Neural crest cell (in vitro differentiated cells): ENCODE measurements at regions not wholly inside any gene's neighbourhood (a gene's known extent, or its start where the extent isn't known, plus 50 kb on each side); places are given as distances from the start of the nearest gene placed in this dataset.

Experiments used
- DNase-seq: peaks from one replicate; pipeline ENCODE4 v3.0.0; 2021; ENCODE audit warnings: low read depth, mixed read lengths, low spot score
- H3K27ac Mint-ChIP-seq: one replicate; pipeline ENCODE4 v1.8.0; 2021; ENCODE audit warnings: mild to moderate bottlenecking, mixed read lengths; ENCODE audit not compliant: unreplicated experiment
- H3K27me3 Mint-ChIP-seq: 2 replicates; pipeline ENCODE4 v1.8.0; 2021; ENCODE audit warnings: low read depth, mild to moderate bottlenecking, mixed read lengths
- H3K36me3 Mint-ChIP-seq: 2 replicates; pipeline ENCODE4 v1.8.0; 2021; ENCODE audit warnings: low read depth, mild to moderate bottlenecking, mixed read lengths
- H3K4me1 Mint-ChIP-seq: 2 replicates; pipeline ENCODE4 v1.8.0; 2021; ENCODE audit warnings: mixed read lengths
- H3K4me3 Mint-ChIP-seq: one replicate; pipeline ENCODE4 v1.8.0; 2021; ENCODE audit warnings: mild to moderate bottlenecking, mixed read lengths
- H3K9me3 Mint-ChIP-seq: 2 replicates; pipeline ENCODE4 v1.8.0; 2021; ENCODE audit warnings: mixed read lengths
- TF ChIP-seq, protein P1 (sequence below): fragments of 200-600 bp; sonication (generic); conservative IDR thresholded peaks from 2 replicates; pipeline ENCODE4 v1.5.0; 2021; ENCODE audit warnings: antibody characterized with exemption, mild to moderate bottlenecking

- Mint-ChIP-seq H3K4me1 (no peaks in the 10 kb centered on the region), H3K27me3 (no peaks in the 10 kb centered on the region), H3K27ac (no peak overlapping the region), H3K36me3 (no peaks in the 10 kb centered on the region), H3K4me3 (no peak overlapping the region), H3K9me3 (no peaks in the 10 kb centered on the region)
- TF ChIP-seq, protein P1, sequence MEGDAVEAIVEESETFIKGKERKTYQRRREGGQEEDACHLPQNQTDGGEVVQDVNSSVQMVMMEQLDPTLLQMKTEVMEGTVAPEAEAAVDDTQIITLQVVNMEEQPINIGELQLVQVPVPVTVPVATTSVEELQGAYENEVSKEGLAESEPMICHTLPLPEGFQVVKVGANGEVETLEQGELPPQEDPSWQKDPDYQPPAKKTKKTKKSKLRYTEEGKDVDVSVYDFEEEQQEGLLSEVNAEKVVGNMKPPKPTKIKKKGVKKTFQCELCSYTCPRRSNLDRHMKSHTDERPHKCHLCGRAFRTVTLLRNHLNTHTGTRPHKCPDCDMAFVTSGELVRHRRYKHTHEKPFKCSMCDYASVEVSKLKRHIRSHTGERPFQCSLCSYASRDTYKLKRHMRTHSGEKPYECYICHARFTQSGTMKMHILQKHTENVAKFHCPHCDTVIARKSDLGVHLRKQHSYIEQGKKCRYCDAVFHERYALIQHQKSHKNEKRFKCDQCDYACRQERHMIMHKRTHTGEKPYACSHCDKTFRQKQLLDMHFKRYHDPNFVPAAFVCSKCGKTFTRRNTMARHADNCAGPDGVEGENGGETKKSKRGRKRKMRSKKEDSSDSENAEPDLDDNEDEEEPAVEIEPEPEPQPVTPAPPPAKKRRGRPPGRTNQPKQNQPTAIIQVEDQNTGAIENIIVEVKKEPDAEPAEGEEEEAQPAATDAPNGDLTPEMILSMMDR, result no peak
- no peak for DNase-seq
Measured at GRCh38 chr13:82275644-82276043, 1606.6 kb downstream of the SLITRK1 start.

DNA sequence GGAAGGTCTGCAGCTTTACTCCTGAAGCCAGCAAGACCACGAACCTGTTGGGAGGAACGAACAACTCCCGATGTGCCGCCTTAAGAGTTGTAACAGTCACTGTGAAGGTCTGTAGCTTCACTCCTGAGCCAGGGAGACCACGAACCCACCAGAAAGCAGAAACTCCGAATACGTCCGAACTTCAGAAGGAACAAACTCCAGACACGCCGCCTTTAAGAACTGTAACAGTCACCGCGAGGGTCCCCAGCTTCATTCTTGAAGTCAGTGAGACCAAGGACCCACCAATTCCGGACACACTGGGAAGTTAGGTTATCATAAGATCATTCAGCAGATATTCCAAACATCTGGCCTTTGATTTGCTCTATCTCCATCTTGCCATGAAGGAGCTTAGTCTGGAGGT, 1623.0 kb downstream of the SLITRK1 start:
- no peaks in the 10 kb centered on the region for H3K27me3 Mint-ChIP-seq
- no peaks in the 10 kb centered on the region for H3K36me3 Mint-ChIP-seq
- DNase-seq, result no peak
- no peaks in the 10 kb centered on the region for H3K4me1 Mint-ChIP-seq
- TF ChIP-seq, protein P1, result no peak
- no peak overlapping the region for H3K27ac Mint-ChIP-seq
- H3K4me3 Mint-ChIP-seq, result no peak overlapping the region
- H3K9me3 Mint-ChIP-seq, result peaks cover 2% of the 10 kb centered on the region

DNA sequence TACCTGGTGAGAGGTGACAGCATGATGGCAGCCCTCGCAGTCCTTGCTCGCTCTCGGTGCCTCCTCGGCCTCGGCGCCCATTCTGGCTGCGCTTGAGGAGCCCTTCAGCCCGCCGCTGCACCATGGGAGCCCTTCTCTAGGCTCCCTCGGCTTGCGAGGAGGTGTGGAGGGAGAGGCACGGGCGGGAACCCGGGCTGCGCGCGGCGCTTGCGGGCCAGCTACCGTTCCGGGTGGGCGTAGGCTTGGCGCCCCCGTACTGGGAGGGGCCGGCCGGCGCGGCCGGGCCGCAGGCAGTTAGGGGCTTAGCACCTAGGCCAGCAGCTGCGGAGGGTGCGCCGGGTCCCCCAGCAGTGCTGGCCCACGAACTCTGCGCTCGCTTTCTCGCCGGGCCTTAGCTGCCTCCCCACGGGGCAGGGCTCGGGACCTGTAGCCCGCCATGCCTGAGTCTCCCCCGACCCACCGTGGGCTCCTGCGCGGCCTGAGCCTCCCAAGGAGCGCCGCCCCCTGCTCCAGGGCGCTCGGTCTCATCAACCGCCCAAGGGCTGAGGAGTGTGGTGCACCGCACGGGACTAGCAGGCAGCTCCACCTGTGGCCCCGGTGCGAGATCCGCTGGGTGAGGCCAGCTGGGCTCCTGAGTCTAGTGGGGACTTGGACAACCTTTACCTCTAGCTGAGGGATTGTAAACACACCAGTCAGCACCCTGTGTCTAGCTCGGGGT, 1624.3 kb downstream of the SLITRK1 start:
- H3K4me3 Mint-ChIP-seq, result no peak overlapping the region
- peak overlapping the region; percentile 5 for H3K27ac Mint-ChIP-seq
- no peaks in the 10 kb centered on the region for H3K4me1 Mint-ChIP-seq
- no peak for DNase-seq
- H3K36me3 Mint-ChIP-seq, result no peaks in the 10 kb centered on the region
- H3K27me3 Mint-ChIP-seq, result no peaks in the 10 kb centered on the region
- H3K9me3 Mint-ChIP-seq, result peaks cover 2% of the 10 kb centered on the region
- TF ChIP-seq, protein P1, result no peak

DNA sequence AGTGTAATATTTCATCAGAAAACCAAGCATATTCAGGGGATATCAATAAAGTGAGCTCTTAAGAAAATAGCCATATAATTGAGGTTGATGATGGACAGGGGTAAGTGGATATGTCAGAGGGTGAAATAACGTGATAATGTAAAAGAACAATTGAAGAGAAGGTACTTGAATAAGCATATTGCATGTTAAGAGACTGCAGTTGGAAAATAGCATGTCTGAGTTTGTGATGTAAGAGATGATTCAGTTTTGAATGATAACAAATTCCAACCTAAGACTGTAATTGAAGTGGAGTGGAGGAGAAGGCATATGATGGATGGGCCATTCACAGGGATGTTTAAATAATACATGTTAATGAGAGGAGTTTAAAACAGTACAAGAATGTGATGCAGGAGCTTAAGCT, 1633.5 kb downstream of the SLITRK1 start:
- H3K27ac Mint-ChIP-seq, result no peak overlapping the region

DNA sequence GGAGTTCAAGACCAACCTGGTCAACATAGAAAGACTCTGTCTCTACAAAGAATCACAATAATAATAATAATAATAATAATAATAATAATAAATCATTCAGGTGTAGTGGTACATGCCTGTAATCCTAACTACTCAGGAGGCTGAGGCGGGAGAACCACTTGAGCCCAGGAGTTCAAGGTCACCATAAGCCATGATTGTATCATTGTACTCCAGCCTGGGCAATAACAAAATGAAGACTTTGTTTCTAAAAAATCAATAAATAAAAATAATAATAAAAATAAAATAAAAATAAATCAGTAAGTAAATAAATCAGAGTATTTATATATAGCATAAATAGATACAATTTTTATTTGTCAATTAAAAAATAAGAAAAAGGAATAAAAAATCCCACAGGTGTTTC, 1636.4 kb downstream of the SLITRK1 start:
- TF ChIP-seq, protein P1, result no peak
- Mint-ChIP-seq H3K4me1 (no peaks in the 10 kb centered on the region), H3K27ac (no peak overlapping the region), H3K4me3 (no peak overlapping the region), H3K9me3 (no peaks in the 10 kb centered on the region), H3K36me3 (no peaks in the 10 kb centered on the region), H3K27me3 (no peaks in the 10 kb centered on the region)
- DNase-seq, result no peak

More for the DNA sequence above, 1633.5 kb downstream of the SLITRK1 start:
- TF ChIP-seq, protein P1, result no peak
- Mint-ChIP-seq H3K4me1 (no peaks in the 10 kb centered on the region), H3K36me3 (no peaks in the 10 kb centered on the region), H3K27me3 (no peaks in the 10 kb centered on the region), H3K9me3 (no peaks in the 10 kb centered on the region), H3K4me3 (no peak overlapping the region)
- DNase-seq, result no peak
